Fibroblast of skin of scalp (primary cell): ENCODE measurements at regions not wholly inside any gene's neighbourhood (a gene's known extent, or its start where the extent isn't known, plus 50 kb on each side); places are given as distances from the start of the nearest gene placed in this dataset.
"Not testable (repeated sequence)": the region's sequence is repeated elsewhere in the genome, so short reads cannot be mapped to it uniquely, and the experiment has no call there.

Source experiments
- DNase-seq: peaks from one replicate; pipeline ENCODE4 v3.0.0-alpha.2; 2013

DNA sequence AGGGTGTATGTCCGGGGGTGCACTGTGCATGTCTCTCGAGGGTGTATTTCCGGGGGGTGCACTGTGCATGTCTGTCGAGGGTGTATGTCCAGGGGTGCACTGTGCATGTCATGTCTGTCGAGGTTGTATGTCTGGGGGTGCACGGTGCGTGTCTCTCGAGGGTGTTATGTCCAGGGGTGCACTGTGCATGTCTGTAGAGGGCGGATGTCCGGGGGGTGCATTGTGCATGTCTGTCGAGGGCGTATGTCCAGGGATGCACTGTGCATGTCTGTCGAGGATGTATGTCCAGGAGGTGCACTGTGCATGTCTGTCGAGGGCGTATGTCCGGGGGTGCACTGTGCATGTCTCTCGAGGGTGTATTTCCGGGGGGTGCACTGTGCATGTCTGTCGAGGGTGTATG lies 249.8 kb upstream of the MYT1L start:
- DNase-seq, result not testable (repeated sequence)

DNA sequence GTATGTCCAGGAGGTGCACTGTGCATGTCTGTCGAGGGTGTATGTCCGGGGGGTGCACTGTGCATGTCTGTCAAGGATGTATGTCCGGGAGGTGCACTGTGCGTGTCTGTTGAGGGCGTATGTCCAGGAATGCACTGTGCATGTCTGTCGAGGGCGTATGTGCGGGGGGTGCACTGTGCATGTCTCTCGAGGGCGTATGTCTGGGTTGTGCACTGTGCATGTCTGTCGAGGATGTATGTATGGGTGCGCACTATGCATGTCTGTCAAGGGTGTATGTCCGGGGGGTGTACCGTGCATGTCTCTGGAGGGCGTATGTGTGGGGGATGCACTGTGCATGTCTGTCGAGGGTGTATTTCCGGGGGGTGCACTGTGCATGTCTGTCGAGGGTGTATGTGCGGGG lies 249.3 kb upstream of the MYT1L start:
- no peak for DNase-seq

DNA sequence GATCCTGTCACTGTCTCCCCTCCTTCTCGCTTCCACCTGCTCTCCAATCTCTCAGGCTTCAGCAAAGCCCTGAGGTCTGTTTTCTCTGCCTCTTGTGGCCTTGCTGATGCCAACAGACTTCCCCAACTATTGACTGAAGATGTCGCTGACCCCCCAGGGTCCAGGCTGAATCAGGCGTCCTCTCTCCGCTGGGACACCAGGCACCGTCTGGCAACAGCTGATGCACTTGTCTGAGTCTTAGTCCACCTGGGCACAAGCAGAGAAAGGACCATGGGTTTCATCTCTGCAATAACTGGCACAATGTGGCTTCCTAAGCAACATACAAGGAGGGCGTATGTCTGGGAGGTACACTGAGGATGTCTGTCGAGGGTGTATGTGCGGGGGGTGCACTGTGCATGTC lies 248.7 kb upstream of the MYT1L start:
- DNase-seq, result no peak

DNA sequence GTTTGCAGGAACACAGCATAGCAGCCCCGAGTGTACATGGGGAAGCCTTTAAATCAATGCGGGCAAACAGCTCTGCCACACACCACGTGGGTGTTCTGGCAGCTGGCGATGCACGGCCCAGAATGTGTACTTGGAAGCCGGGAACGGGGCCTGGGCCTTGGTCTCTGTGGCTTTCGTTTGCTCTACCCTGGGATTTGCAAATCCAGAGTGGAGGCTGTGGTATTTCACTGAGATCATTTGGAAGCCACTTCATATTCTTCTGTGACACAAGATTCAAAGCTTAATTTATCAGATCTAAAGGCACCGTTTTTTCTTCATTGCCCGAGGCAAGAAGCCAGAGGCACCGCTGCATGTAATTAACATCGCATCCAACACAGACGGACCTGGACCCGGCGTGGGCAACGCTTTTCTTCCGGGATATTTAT lies 246.3 kb upstream of the MYT1L start:
- no peak for DNase-seq

DNA sequence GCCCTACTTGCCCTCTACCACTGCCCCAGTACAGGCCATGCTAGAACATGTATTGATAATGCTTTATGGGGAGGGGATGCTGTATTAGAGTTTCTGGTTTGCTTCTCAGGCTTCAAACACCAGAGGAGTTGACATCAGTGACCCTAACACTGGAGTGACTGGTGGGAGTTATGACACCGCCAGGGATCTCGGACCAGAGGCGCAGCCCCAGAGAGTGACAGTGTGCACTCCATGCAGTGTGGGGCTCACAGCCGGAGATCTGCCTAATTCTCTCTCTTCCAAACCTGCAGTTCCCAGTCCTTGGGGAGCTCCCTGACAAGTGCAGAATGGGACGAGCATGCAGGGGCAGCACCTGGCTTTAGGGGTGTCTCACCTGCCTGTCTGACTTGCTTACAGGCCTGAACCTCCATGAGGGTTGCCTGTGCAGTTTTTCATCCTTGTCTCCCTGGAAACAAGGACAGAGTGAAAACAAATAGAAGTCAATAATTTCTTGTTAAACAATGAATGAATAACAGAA lies 244.9 kb upstream of the MYT1L start:
- no peak for DNase-seq

DNA sequence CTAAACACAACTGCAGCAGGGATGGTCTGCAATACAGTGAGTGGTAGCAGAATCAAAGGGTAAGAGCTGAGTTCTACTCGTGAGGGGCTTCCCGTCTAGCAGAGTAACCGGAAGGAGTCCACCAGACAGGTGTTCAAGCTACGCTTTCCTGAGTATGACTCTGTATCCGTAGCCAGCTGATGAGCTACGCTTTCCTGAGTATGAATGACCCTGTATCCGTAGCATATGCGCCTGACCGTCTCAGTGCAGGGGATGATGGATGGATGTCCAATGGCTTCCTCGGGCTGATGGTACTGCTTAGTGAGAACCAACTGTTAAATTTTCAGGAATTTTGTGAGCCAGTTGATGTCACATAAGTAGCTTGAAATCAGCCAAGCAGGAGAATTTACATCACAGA lies 244.1 kb upstream of the MYT1L start:
- no peak for DNase-seq

DNA sequence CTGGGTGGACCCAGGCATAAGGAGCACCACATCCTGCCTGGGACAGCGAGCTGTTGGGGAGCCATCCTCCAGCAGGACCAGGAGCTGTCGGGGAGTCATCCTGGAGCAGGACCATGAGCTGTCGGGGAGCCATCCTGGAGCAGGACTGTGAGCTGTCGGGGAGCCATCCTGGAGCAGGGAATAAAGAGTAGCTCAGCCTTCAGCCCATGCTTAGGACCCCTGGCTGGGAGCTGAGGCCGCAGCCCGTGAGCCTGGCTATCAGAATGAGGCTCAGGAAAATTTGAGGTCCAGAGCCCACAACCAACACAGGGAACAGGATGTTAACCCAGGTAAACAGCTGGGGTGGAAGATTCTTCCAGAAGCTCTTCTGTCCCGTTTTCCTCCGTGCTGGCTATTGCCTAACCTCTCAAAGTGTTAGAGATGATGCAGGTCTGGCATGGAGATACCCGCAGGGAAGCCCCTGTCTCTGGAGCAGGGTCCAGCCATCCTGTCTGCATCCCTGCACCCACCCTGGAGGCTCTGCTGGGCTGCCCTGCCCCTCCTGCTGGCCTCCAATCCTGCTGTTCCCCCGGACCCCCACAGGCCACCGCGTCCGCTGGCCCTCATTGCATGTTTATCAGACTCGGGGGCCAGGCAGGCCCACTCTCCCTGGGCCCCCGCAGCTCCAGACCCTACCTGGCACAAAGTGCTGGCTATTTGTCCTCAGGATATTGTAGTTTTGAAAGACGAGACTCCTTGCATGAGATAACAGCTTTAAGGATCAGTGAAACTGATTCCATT lies 243.5 kb upstream of the MYT1L start:
- DNase-seq, result no peak

DNA sequence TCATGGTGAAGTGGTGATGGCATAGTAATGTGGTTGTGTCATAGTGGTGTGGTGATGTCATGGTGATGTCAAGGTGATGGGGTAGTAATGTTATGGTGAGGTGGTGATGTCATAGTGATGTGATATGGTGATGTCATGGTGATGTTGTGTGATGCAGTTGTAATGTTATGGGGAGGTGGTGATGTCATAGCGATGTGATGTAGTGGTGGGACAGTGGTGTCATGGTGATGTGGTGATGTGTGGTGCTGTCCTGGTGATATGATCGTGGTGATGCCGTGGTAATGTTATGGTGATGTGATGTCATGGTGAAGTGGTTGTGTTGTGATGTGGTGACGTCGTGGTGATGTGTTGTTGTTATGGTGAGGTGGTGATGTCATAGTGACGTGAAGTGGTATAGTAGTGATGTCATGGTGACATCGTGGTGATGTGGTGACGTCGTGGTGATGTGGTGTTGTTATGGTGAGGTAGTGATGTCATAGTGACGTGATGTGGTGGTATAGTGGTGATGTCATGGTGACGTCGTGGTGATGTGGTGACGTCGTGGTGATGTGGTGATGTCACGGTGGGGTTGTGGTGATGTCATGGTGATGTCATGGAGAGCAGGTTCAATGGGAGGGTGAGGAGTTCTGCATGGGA lies 242.7 kb upstream of the MYT1L start:
- no peak for DNase-seq

DNA sequence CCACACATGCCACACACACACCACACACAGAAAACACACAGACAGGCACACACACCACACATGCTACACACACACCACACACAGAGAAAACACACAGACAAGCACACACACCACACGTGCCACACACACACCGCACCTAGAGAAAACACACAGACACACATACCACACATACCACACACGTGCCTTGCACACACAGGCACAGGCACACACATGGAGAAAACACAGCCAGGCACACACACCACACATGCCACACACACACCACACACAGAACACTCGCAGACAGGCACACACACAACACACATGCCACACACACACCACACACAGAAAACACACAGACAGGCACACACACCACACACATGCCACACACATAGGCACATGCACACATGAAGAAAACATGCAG lies 242.1 kb upstream of the MYT1L start:
- DNase-seq, result no peak

DNA sequence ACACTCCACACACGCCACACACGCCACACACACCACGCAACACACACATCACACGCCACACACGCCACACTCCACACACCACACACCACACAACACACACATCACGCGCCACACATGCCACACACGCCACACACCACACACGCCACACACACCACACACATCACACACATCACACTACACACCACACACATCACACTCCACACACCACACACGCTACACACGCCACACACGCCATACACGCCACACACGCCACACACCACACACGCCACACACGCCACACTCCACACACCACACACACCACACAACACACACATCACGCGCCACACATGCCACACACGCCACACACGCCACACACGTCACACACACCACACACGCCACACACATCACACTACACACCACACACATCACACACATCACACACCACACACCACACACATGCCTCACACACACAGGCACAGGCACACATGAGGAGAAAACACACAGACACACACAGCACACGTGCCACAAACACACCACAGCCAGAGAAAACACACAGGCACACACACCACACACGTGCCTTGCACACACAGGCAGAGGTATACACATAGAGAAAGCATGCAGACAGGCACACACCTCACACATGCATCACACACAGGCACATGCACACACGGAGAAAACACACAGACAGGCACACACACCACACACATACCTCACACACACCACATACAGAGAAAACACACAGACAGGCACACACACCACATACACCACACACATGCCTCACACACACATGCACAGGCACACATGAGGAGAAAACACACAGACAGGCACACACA lies 241.5 kb upstream of the MYT1L start:
- DNase-seq, result no peak

DNA sequence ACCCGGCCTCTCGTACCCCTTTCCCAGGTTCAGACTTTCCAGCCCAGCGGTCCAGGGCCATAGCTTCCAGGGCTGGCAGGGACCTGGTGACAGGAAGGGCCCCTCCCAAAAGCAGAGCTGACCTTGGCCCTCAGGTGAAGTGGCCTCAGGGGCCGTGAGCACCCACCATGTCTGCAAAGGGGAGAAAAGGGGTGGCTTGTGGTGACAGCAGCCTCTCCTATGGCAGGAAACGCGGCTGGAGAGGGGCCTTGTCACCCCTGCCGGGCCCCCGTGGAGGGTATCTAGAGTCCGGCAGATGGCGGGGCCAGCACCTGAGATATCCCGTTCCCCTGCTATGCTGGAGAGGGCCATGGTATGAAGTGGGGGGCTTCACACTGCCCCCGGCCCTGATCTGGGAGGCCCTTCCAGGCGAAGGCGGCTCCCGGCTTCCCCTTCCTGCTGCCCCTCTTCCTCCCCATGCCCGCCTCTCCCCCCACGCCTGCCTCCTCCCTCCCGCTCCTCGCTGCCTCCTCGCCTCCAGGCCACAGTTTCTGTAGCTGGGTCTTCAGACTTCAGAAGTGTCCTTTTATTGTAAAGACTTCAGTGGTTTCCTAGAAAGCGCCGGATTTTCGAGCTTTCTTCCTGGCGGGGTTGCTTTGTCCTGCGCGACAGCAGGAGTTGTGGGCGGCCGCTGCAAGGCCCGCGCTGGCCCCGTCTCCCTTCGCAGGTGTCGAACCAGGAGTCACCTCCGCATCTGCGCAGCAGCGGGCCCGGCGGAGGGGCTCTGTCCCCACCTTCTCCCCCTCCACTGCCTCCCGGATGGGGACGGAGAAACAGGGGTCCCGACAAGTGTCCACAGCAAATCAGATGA lies 240.5 kb upstream of the MYT1L start:
- DNase-seq, result no peak

DNA sequence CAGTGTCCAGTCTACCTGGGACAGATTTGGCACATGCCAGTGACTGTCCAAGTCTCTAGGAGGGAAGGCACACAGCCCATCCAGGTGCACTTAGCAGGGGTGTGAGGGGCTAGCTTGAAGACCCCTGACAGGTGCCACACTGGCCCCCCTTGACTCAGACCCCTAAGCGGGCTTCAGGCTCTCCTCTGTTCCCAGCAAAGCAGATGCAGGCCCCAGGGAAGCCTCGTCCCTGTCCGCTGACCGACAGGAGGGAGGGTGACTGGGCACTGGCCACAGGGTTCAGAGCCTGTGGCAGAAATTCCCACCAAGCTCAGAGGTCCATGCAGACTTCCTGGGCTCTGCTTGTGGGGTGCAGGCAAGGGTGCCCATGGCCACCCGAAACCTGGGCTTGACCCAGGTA lies 239.8 kb upstream of the MYT1L start:
- DNase-seq, result no peak

DNA sequence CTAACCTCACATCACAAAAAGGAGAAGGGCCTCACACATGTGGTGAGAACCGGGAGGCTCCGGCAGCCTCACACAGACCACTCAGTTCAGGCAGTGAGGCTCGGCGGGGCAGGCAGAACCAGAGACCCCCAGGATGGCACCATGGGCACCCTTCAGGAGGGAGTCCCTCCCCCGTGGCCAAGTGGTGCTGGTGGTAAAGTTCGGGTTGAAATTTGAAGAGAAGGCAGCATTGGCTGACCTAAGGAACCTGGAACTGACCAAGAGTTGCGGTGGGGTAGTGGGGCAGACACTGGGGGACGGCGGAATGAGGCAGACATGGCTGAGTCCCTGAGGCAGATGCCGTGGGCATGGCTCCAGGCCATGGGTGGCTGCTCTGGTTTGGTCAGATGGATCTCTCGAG lies 239.3 kb upstream of the MYT1L start:
- no peak for DNase-seq

DNA sequence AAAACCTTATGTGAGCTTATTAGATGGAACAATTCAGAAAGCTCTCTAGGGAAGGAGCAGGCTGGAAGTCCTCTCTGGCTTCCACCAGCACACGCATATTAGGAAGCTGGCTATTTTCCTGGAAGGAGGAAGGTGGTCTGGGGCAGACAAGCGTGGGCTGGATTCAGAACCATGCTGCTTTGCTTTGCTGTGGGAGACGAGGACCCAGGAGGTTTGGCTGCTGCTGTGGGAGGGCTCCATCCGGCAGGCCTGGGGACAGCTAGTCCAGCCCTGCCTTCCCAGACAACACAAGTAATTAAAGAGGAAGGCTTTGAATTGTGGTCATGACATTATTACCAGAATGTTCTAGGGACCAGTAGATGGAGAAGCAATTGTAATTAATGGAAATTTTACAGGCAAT lies 238.8 kb upstream of the MYT1L start:
- DNase-seq, result no peak

DNA sequence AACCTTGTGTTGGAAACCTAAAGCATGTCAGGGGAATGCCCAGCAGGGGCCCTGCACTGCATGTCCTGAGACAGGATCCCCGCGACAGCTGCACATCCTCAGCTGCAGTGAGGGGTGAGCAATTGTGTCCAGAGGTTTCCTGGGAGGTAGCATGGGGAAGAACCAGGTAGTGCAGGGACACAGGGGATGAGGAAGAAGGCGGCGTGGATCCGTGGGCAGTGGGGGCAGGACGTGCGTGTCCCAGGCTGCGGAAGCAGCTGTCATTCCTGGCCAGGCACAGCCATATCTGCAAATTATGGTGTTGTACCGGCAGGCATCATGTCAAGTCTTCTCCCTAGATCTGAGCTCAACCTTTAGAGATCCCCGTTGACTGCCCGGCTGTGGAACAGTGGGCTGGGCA lies 238.2 kb upstream of the MYT1L start:
- DNase-seq, result no peak

DNA sequence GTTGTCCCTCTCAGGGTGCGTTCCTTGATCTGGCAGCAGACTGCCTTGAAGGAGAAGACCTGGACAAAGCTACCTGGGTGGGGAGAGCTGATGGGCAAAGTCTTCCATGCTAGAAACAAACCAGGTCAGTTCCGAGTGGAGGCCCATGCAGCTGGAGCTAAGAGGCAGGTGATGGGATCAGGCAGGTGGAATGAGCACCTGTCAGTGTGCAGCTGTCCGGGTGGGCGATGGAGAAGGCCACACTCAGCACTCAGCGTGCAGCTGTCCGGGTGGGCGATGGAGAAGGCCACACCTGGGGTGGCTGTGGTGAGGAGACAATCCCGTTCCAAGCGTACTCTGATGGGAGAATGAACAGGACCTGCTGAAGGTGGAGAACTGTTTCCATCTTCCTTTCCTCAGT lies 237.3 kb upstream of the MYT1L start:
- no peak for DNase-seq

DNA sequence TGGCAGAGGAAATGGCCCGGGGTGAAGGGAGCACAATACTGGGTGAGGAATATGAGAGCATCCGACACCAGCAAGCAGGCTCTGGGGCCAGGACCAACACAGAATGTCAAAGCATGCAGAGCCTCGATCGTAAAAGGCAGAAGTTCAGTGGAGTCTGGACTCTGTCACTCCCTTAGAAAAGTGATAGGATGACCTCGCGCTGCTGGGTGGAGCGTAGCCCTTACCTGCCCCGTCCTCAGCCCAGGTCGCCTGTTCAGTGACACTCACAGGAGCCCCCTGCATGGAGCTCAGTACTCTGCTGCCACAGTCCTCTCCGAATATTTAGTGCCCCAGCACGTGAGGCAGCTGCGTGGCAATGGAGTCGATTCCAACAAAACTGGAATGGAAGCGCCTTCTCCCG lies 236.7 kb upstream of the MYT1L start:
- DNase-seq, result no peak

DNA sequence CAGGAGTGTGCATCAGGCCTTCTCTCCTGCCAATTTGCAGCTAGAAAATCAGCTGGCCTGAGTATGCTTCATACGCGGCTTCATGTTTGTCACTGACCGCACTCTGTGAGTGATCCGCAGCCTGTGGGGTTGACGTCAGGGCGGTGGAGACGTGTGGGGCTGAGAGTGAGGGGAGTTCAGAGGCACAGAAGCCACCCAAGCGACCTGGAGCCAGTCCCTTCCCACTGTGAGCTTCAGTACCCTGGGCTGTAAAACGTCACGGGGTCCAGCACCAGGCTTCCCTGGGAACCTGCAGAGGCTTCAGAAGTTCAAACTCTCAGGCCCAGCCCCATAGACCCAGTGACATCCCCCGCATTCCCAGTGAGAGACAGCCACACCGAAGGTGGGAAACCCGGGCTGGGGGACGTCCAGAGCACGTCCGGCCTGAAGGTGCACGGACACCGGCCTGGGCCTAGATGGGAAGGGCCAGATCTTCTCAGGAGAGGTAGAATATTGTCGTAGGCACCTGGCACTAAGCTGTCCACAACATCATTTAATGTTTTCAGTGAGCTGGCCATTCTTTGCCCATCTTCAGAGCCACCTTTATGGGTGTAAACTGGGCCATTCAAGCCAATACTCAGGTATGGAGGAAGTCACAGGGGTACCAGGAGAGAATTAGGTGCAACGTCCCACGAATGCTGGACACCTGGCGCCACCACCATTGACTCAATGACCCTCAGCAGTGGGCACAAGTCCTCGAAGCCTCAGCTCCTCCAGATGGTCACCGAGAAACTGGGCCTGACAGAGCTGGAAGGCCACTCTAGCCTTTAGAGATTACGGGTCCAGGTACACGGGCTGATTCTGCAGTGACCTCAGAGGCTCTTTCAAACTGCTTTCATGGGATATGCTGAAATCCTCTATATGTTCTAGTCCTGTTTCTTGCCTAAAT lies 235.6 kb upstream of the MYT1L start:
- DNase-seq, result no peak

DNA sequence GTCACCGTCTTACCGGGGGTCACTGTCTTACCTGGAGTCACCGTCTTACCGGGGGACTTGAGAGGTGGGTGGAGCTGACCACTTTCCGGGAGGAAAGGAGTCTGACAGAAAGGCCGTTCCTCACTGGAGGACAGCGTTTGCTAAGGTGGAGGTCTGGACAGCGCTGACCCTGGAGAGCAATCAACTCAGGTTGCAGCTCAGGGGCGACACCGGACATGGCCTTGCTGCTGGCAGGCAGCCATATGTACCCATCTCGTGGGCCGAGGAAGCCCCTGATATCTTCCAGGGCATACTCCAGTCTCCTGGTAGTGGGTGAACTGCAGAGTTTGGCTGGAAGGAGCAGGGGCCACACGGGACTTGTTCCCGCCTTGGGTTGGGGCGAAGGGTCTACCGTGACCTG lies 234.6 kb upstream of the MYT1L start:
- no peak for DNase-seq

DNA sequence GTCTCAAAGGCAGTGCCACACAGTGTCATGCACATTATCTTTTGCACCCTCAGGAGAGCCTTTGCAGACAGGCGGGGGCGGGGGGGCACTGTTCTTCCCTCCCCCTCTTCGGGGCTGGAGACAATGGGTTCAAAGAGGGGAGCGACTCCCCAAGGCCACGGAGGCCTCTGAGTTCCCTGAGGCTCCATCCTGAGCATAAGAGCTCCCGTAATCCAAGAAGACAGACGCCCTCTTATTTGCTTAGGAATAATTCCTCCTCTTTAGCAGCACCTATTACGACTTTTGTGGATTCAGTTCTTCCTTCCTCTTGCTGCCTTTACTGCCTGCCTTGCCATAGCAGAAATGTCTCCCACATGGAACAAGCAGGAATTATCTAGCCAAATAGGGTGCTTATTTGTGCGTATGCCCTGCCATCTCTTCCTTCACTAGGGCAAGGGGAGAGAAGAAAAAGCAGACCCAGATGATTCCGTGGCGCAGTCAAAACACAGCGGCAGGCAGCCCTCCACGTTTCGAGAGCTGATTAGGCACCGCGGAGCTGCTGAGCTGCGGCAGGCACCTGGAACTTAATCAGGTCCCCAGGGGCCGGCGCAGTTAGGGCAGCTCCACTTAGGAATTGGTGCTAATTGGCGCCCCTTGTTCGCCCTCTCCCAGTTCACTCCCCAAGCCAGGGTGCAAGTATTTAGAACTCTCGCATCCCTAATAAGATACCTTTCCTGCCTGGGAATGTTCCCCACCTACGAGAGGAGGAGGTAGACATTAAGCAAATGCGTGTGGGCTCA lies 233.4 kb upstream of the MYT1L start:
- no peak for DNase-seq
